CD1c-positive myeloid dendritic cell (primary cell): ENCODE measurements at regions not wholly inside any gene's neighbourhood (a gene's known extent, or its start where the extent isn't known, plus 50 kb on each side); places are given as distances from the start of the nearest gene placed in this dataset.

Experiments
- DNase-seq: peaks from one replicate; pipeline ENCODE4 v3.0.0-alpha.2; 2016; ENCODE audit errors: extremely low spot score

DNA sequence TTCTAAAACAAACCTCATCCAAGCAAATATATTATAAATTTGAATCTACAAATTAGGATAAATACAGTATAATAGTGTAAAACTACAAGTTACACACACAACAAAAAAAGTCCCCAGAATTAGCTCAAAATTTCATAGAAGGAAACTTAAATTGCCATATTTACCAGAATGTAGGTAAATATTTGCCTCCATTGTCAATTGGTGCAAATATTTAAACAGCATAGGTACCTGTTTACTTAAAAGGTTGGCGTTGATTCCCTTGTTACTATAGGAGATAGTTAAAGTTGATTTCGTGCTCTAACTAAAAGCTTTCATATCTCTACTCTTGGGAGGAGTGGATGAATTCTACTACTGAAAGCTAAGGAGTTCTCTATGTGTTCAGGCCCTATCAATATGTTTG, 111.6 kb upstream of the TENT5A start:
- no peak for DNase-seq

DNA sequence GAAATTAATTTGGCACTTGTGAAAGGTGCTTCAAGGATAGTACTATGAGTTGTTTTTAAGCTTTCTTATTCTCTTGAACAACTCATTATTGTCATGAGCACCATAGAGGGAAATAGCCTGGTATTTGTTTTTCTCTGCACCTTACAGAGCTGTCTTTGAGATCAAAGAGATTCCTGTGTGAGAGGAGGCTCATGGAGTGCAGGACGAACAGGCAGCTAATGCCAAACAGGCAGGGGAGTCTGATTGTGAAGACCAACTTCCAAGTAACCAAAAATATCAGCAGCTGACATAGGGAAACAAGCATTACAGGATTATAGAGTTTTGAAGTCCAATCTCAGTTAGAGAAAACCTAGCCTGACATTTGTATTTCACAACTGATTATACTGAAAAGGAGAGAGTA, 110.6 kb upstream of the TENT5A start:
- no peak for DNase-seq

- no peak for DNase-seq
Observed at GRCh38 chr6:81861281-81861680, 108.8 kb upstream of the TENT5A start.

DNA sequence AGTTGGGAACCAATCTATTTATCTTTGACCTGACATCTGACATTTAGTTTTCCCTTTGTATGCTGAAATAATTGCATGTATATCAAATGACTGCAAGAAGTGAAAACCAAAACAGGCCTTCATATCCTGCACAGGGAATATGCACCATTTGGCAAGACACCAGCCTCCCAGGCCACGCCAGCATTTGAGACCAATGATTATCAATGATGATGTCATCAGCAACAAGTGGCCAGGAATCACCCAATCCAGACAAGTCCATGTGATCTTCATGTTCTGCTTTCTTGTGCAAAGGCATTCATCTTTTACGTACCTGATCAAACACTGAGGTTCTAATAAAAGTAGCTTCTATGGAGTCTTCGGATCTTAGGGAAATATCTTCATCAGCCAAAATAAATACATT, 107.4 kb upstream of the TENT5A start:
- no peak for DNase-seq

- no peak for DNase-seq
Observed at GRCh38 chr6:81857812-81858211, 105.3 kb upstream of the TENT5A start.

DNA sequence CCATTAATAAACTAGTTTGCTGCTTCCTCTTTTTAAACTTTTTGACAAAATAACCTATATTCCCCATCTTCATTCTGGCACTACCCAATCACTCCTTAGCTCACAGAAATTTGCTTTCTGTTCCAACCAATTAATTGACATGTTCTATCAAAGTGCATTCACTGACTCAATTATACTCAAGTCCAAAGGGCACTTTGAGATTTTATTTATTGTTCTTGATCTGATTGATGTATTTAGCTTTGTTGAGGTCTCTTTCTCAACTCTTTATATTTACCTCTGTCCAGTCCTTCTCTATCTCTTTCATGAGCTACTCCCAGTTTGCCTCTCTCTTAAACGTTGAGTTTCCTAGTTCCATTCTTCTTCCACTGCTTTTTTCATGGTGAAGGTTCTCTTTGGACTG, 104.4 kb upstream of the TENT5A start:
- DNase-seq = no peak

DNA sequence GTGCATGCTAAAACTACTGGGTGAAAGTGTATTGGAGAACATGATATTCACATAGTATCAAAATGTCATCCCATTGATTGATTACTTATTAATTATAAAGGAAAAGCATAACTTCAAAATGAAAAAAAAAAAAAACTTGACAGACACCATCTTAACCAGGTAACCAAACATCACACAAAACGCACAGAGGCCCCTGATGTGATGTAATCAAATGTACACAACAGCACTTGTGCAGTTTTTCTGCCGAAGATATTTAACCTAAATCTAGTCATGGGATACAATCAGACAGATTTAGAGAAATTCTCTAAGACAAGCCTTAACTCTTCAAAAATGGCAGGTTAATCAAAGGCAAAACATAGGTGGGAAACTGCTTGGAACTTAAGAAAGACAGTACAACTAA, 102.0 kb upstream of the TENT5A start:
- DNase-seq = no peak

DNA sequence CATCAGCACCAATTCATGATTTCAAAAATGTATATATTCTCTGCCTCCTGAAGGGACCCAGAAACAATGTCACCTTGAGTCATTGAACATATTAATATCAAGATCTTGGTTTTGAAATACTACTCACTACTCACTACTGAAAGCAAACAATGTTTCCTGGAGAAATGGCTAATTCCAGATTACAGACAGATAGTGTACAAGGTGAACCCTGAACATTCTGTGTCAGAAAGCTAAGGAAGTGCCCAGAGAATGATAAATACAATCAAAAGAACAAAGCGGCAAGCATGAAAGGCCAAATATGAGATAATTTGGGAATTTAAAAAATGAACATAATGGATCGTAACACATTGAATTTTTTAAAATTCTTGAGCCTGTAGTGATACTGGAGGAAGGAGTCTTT, 101.5 kb upstream of the TENT5A start:
- no peak for DNase-seq

- DNase-seq = no peak
Observed at GRCh38 chr6:81849248-81849647, 96.8 kb upstream of the TENT5A start.

GRCh38 chr6:81847866-81848265, 95.4 kb upstream of the TENT5A start:
- no peak for DNase-seq

DNA sequence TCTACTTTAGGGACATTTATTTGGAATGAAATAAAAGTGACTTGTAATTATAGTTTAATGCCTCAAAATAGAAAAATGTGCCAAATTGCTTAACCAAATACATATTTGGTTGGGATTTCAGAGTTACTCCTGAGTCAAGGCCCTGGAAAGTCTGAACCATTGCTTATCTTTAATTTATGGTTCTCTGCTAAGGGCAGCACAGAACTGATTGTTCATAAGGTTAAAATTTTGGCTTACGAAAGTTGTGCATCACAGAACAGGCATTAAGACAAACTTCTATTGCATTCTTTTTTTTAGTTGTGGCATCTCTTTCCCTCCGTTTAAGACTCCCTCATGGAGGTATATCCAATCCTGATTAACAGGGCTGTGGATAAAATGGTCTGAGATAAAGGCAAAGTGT, 92.2 kb upstream of the TENT5A start:
- DNase-seq = no peak

DNA sequence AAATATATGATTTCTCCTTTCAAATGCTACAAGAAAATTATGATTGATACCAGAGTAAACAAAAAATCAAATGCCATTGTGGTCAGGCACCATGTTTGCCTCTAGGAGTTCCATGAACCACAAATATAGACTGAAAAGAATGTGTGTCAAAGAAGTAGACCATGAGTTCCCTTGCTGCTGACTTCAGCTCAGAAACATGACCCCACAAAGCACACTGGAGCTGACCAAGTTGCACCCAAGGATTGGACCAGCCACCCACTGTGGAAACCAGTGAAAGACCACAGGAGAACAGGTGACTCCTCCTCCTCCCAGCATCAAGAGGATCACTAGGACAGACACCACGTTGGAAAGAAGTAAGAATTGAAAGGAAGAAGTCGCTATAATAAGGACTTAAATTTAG, 90.8 kb upstream of the TENT5A start:
- no peak for DNase-seq

DNA sequence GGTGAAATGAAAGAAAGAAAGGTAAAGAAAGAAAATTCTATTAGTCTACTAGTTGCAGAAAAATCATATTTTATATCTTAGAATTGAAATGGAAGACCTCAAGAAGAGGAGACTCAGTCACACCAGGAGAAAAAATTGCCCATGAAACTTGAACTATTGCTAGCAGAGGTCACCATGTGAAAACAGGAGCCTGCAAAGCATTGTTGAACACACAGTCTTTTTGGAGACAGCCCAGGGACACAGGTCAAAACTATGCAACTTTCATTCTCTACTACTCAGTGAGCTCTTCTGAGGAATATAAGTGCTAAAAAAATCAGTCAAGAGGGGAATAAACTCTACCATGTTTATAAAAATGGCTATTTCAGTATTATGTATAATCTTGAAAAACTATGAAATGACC, 89.8 kb upstream of the TENT5A start:
- no peak for DNase-seq

GRCh38 chr6:81838724-81839426, 86.4 kb upstream of the TENT5A start:
- peak; percentile 18 for DNase-seq

DNA sequence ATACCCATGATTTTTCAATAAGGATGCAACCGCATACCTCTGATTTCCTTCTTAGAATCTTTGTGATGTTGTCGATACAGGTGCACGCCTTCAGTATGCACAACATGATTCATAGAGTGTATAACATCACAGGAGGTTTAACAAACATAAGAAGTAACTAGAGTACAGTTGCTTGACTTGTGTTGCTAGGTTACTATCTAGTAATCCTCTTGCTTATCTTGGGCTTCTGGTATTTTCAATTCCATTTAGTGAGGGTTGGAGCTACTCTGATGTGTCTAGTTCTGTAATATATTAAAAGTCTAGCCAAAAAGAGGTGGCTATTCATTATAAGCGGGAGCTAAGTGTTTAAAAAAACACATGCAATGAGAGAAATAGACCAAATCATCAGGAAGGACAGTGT, 85.5 kb upstream of the TENT5A start:
- no peak for DNase-seq

DNA sequence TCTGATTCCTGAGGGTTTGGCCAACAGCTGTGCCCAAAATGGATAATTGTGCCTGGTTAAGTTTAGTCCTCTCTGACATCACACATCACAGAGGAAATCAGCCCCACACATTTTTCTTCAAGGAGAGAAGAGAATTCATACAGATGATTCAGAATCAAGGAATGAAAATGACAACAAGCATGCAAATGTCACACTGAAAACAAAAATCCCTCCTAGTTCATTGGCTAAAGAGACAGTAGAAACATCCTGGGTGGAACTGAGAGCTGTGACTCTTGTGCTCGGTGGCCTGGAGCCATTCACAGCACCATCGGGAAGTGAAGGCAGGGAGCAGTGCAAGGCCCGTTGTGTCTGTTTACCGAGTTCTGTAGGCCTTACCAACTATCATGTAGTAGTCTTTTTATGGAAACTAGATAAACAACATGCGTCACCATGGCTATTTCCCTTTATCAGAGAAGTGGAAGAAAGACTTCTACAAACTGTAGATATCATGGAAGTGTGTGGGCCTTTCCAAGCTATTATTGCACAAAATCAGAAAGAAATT, 81.7 kb upstream of the TENT5A start:
- DNase-seq = no peak

DNA sequence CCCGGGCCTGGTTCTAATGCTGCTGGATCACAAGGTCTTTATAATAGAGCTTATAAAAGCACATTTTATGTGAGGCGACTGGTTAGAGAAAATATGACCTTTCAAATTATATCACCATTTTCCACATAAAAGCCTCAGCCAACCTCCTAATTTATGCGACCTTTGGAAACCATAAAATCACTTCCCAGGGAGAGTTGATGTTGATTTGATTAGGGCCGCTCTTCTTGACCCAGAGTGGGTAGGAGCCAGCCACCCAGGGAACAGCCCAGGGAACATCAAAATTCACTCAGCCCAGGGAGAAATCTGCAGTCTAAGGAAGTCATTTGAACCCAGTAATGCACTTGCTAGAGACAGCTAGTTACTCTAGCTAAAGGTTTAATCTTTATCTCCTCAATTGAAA, 79.8 kb upstream of the TENT5A start:
- no peak for DNase-seq

GRCh38 chr6:81831274-81831673, 78.8 kb upstream of the TENT5A start:
- DNase-seq = no peak

DNA sequence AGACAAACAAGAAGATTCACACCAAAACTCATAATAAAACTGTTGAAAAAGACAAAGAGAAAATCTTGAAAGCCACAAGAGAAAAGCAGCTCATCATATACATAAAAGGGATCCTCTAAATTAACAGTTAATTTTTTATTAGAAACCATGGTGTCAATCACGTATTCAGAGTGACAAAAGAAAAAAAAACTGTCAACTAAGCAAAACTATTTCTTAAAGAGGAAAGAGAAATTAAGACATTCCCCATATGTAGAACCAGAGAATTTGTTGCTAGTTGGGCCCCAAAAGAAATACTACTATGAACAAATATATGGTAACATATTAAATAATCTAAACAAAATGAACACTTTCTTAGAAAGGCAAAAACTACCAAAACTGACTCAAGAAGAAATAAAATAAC, 74.3 kb upstream of the TENT5A start:
- no peak for DNase-seq

DNA sequence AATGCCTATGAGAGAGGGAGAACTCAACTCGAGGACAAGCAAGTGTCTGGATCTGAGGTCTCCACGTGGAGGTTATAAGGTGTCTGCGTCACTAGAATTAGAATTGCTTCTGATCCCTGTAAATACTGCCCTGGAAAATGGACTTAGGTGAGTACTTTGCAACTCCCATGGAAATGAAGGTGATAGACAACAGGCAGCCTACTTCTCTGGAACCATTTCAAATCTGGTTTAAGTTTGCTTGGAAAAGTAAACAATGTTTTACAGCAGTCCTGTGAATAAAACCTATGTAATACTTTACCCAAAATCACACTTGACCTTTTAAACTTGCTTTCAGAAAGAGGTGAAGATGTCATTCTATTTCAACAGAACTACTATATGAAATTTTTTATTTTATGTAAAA, 70.1 kb upstream of the TENT5A start:
- no peak for DNase-seq

DNA sequence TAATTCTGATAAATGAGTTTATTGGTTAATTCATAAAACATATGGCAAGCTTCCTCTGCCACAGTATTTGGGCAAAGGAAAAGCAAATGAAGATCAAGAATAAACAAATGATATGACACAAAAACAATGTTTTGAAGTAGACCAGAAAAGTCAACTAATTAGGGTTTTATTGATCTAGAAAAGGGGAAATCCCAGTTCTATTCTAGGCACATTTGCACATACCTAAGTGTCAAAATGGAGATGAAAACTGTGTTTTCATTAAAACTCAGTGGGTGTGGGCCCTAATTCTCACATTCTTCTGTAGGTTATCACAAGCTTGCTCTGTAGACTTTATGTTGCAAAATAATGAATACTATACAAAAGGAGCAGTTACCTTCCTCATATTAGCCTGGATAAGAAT, 69.0 kb upstream of the TENT5A start:
- DNase-seq = no peak

GRCh38 chr6:81820980-81821379, 68.5 kb upstream of the TENT5A start:
- DNase-seq = peak; percentile 16

DNA sequence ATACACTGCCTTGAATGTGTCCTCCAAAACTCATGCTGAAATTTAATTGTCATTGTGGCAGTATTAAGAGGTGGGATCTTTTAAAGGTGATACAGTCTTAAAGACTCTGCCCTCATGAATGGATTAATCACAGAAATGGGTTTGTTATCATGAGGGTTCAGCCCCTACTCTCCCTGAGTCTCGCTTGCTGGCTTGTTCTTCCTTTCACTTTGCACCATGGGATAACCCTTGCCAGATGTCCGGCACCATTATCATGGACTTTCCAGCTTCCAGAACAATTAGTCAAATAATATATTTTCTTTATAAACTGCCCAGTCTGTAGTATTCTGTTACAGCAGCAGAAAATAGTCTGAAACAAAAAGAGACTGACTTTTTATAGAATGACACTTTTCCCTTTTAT, 67.9 kb upstream of the TENT5A start:
- no peak for DNase-seq

DNA sequence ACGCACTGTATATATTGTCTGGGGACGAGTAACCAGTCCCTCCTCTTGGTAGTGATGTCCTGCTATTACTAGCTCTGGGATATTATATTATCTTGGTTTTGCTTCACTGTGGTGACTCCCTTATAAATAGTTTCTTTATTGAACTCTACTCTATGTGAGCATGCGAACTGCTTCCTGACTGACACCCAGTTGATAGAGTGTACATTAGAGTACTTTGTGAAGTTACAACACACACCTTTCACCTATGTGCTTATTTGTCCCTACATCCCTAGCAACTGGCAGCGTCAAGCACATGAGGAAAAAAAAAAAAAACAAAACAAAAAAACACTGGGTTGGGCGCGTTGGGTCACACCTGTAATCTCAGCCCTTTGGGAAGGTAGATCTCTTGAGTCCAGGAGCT, 67.3 kb upstream of the TENT5A start:
- DNase-seq = no peak
